H1 (cell line): ENCODE measurements at regions not wholly inside any gene's neighbourhood (a gene's known extent, or its start where the extent isn't known, plus 50 kb on each side); places are given as distances from the start of the nearest gene placed in this dataset.

Experiments used
- CTCF ChIA-PET: fragments of 300-600 bp; sonication (Branson Sonifier 250); formaldehyde crosslinking; loops from one replicate; lab custom pipeline; 2021; ENCODE audit not compliant: partially characterized antibody; lab: Charles Lee
- POLR2A ChIA-PET: fragments of 300-600 bp; sonication (Branson Sonifier 250); formaldehyde crosslinking; loops from one replicate; lab custom pipeline; 2021; ENCODE audit warnings: inconsistent platforms; ENCODE audit not compliant: partially characterized antibody; lab: Charles Lee
- DNase-seq, 2 experiments: peaks; one replicate each; pipeline versions ENCODE4 v3.0.0 to v3.0.0-alpha.2; 2010 to 2022; ENCODE audit warnings: low spot score in 2 of 2, low read depth in 1 of 2, mixed read lengths in 1 of 2
- FAIRE-seq: peaks from 2 replicates; lab custom pipeline; 2011; peaks lifted over from hg19 to GRCh38; lab: Jason Lieb, UNC
- H2AFZ ChIP-seq: 2 replicates; pipeline ENCODE4 v1.8.1; 2012; ENCODE audit warnings: low read length, inconsistent platforms
- H2AK5ac ChIP-seq: 2 replicates; pipeline ENCODE4 v1.6.1; 2013; ENCODE audit warnings: low read depth, low read length
- H2BK120ac ChIP-seq: replicated peaks from 2 replicates; pipeline ENCODE3; 2013; ENCODE audit warnings: low read depth, low read length, inconsistent platforms
- H2BK12ac ChIP-seq: 2 replicates; pipeline ENCODE4 v1.6.1; 2013; ENCODE audit warnings: low read depth, low read length
- H2BK15ac ChIP-seq: 2 replicates; pipeline ENCODE4 v1.6.1; 2013; ENCODE audit warnings: low read length
- H2BK20ac ChIP-seq: 2 replicates; pipeline ENCODE4 v1.6.1; 2013; ENCODE audit warnings: low read length
- H2BK5ac ChIP-seq: 2 replicates; pipeline ENCODE4 v1.6.1; 2013; ENCODE audit warnings: low read depth, low read length
- H3K14ac ChIP-seq: 2 replicates; pipeline ENCODE4 v1.6.1; 2013; ENCODE audit warnings: inconsistent platforms; ENCODE audit not compliant: insufficient read length
- H3K18ac ChIP-seq: 2 replicates; pipeline ENCODE4 v1.6.1; 2013; ENCODE audit warnings: low read length; ENCODE audit errors: extremely low read depth
- H3K23ac ChIP-seq: 2 replicates; pipeline ENCODE4 v1.6.1; 2013; ENCODE audit warnings: inconsistent platforms; ENCODE audit not compliant: insufficient read length
- H3K23me2 ChIP-seq: 2 replicates; pipeline ENCODE4 v1.6.1; 2013; ENCODE audit warnings: low read depth, low read length
- H3K27ac ChIP-seq: 2 replicates; pipeline ENCODE4 v1.6.1; 2011; ENCODE audit warnings: low read depth, low read length, inconsistent platforms
- H3K27me3 ChIP-seq, 4 experiments: replicated peaks in 1 of 4; 1 replicate in 1 of 4; 2 replicates in 3 of 4; pipeline versions ENCODE4 v1.6.1 to v1.8.1; 2011 to 2013; ENCODE audit warnings: low read length in 3 of 4, mild to moderate bottlenecking in 3 of 4, inconsistent platforms in 2 of 4, mixed read lengths in 2 of 4, moderate library complexity in 1 of 4; ENCODE audit not compliant: control insufficient read depth in 3 of 4, insufficient read depth in 3 of 4; ENCODE audit errors: extremely low read depth in 1 of 4
- H3K36me3 ChIP-seq, 4 experiments: 2 replicates each; pipeline versions ENCODE4 v1.6.1 to v1.8.1; 2011 to 2013; ENCODE audit warnings: mild to moderate bottlenecking in 4 of 4, low read length in 3 of 4, moderate library complexity in 2 of 4, control low read depth in 1 of 4, inconsistent platforms in 1 of 4; ENCODE audit not compliant: insufficient read depth in 4 of 4, control insufficient read depth in 2 of 4
- H3K4ac ChIP-seq: replicated peaks from 2 replicates; pipeline ENCODE3; 2013; ENCODE audit warnings: low read length, low read depth, mixed read lengths, inconsistent platforms; ENCODE audit not compliant: insufficient read length
- H3K4me1 ChIP-seq, 4 experiments: replicated peaks in 1 of 4; 1 replicate in 1 of 4; 2 replicates in 3 of 4; pipeline versions ENCODE4 v1.6.1 to v1.8.1; 2011 to 2013; ENCODE audit warnings: low read length in 3 of 4, inconsistent platforms in 2 of 4, mixed read lengths in 1 of 4; ENCODE audit not compliant: insufficient read depth in 4 of 4, control insufficient read depth in 3 of 4
- H3K4me2 ChIP-seq, 2 experiments: 2 replicates each; pipeline versions ENCODE4 v1.6.1 to v1.8.1; 2011 to 2013; ENCODE audit warnings: low read depth in 2 of 2, low read length in 2 of 2, control low read depth in 1 of 2, inconsistent platforms in 1 of 2, mild to moderate bottlenecking in 1 of 2; ENCODE audit not compliant: insufficient read depth in 1 of 2
- H3K4me3 ChIP-seq, 4 experiments: fragments of 200-600, 300-600 bp in 1 of 4; sonication (generic), shearing (Covaris generic), sonication (Bioruptor Twin) in 1 of 4; 2 replicates each; pipeline versions ENCODE4 v1.5.1 to v1.8.1; 2011 to 2016; ENCODE audit warnings: low read length in 4 of 4, low read depth in 3 of 4, control low read depth in 2 of 4, inconsistent platforms in 2 of 4, mild to moderate bottlenecking in 2 of 4, mixed read lengths in 1 of 4, moderate library complexity in 1 of 4; ENCODE audit not compliant: insufficient read depth in 2 of 4; ENCODE audit errors: extremely low read depth in 1 of 4
- H3K56ac ChIP-seq: replicated peaks from 2 replicates; pipeline ENCODE3; 2013; ENCODE audit warnings: low read depth, mild to moderate bottlenecking, mixed read lengths, low read length, inconsistent platforms; ENCODE audit not compliant: insufficient read length
- H3K79me1 ChIP-seq: 2 replicates; pipeline ENCODE4 v1.6.1; 2013; ENCODE audit warnings: low read depth, low read length, control low read depth
- H3K79me2 ChIP-seq, 2 experiments: 2 replicates each; pipeline versions ENCODE4 v1.6.1 to v1.8.1; 2012 to 2013; ENCODE audit warnings: low read length in 2 of 2, mild to moderate bottlenecking in 2 of 2, inconsistent platforms in 1 of 2; ENCODE audit not compliant: insufficient read depth in 2 of 2, control insufficient read depth in 1 of 2
- H3K9ac ChIP-seq, 4 experiments: replicated peaks in 1 of 4; 1 replicate in 1 of 4; 2 replicates in 3 of 4; pipeline versions ENCODE4 v1.6.1 to v1.8.1; 2011 to 2013; ENCODE audit warnings: low read depth in 3 of 4, low read length in 3 of 4, control low read depth in 2 of 4, mild to moderate bottlenecking in 2 of 4, moderate library complexity in 2 of 4, inconsistent platforms in 1 of 4; ENCODE audit errors: extremely low read depth in 1 of 4
- H3K9me3 ChIP-seq, 2 experiments: 2 replicates each; pipeline versions ENCODE4 v1.6.1 to v1.8.1; 2012 to 2013; ENCODE audit warnings: mild to moderate bottlenecking in 2 of 2, moderate library complexity in 2 of 2, control low read depth in 1 of 2, inconsistent platforms in 1 of 2, low read depth in 1 of 2, low read length in 1 of 2, mixed read lengths in 1 of 2; ENCODE audit not compliant: insufficient read depth in 2 of 2
- H4K20me1 ChIP-seq, 2 experiments: replicated peaks in 1 of 2; 2 replicates each; pipeline versions ENCODE3 to v1.8.1; 2011 to 2013; ENCODE audit warnings: inconsistent platforms in 2 of 2, low read length in 2 of 2, mild to moderate bottlenecking in 1 of 2; ENCODE audit not compliant: insufficient read depth in 2 of 2, control insufficient read depth in 1 of 2
- H4K5ac ChIP-seq: 2 replicates; pipeline ENCODE4 v1.6.1; 2013; ENCODE audit warnings: low read length, low read depth, mixed read lengths, inconsistent platforms; ENCODE audit not compliant: insufficient read length
- H4K8ac ChIP-seq: 2 replicates; pipeline ENCODE4 v1.8.0; 2013; ENCODE audit warnings: mild to moderate bottlenecking, moderate library complexity, low read length, inconsistent platforms; ENCODE audit not compliant: insufficient read depth; ENCODE audit errors: extremely low read depth
- H4K91ac ChIP-seq: replicated peaks from 2 replicates; pipeline ENCODE3; 2013; ENCODE audit warnings: low read length, mixed read lengths, inconsistent platforms; ENCODE audit not compliant: insufficient read length
- BCL11A ChIP-seq, 2 experiments: IDR thresholded peaks; one replicate each; pipeline ENCODE4 v1.6.1; 2011; ENCODE audit warnings: low read depth in 2 of 2, low read length in 2 of 2, mild to moderate bottlenecking in 2 of 2
- CEBPB ChIP-seq: IDR thresholded peaks from 2 replicates; pipeline ENCODE4 v1.6.1; 2012; ENCODE audit warnings: low read depth, low read length
- CREB1 ChIP-seq: IDR thresholded peaks from 2 replicates; pipeline ENCODE4 v1.6.1; 2012; ENCODE audit warnings: inconsistent platforms
- CTBP2 ChIP-seq: IDR thresholded peaks from 2 replicates; pipeline ENCODE4 v1.7.0; 2011; ENCODE audit warnings: borderline replicate concordance, mild to moderate bottlenecking, moderate library complexity, mixed read lengths, low read length; ENCODE audit not compliant: insufficient read depth, insufficient read length
- EP300 ChIP-seq, 2 experiments: IDR thresholded peaks; 1 replicate in 1 of 2; 2 replicates in 1 of 2; pipeline ENCODE4 v1.6.1; 2011 to 2012; ENCODE audit warnings: low read depth in 2 of 2, low read length in 2 of 2, mild to moderate bottlenecking in 2 of 2, borderline replicate concordance in 1 of 2, inconsistent platforms in 1 of 2, moderate library complexity in 1 of 2
- GABPA ChIP-seq: IDR thresholded peaks from 2 replicates; pipeline ENCODE4 v1.6.1; 2011; ENCODE audit warnings: mild to moderate bottlenecking, low read length, moderate library complexity, borderline replicate concordance; ENCODE audit not compliant: insufficient read depth
- KDM1A ChIP-seq: fragments of 200-600, 300-600 bp; sonication (generic); IDR thresholded peaks from 2 replicates; pipeline ENCODE4 v1.7.1; 2016; ENCODE audit warnings: mild to moderate bottlenecking, low read length, borderline replicate concordance
- MAFK ChIP-seq: IDR thresholded peaks from 2 replicates; pipeline ENCODE4 v1.6.1; 2012; ENCODE audit warnings: low read depth, mild to moderate bottlenecking, improper control_type of control experiment, low read length
- RFX5 ChIP-seq: IDR thresholded peaks from 2 replicates; pipeline ENCODE4 v1.6.1; 2011; ENCODE audit warnings: low read depth, low read length, improper control_type of control experiment, borderline replicate concordance
- SAP30 ChIP-seq: fragments of 300-600 bp; sonication (generic); IDR thresholded peaks from 2 replicates; pipeline ENCODE4 v1.7.1; 2012; ENCODE audit warnings: low read length, moderate library complexity, mild to moderate bottlenecking, inconsistent platforms; ENCODE audit not compliant: insufficient read depth, insufficient replicate concordance
- SIX5 ChIP-seq: IDR thresholded peaks from 2 replicates; pipeline ENCODE4 v1.6.1; 2011; ENCODE audit warnings: mild to moderate bottlenecking, low read depth, low read length
- TAF1 ChIP-seq: IDR thresholded peaks from 2 replicates; pipeline ENCODE4 v1.6.1; 2011; ENCODE audit warnings: mild to moderate bottlenecking, low read depth, low read length
- TBP ChIP-seq: IDR thresholded peaks from 2 replicates; pipeline ENCODE4 v1.6.1; 2011; ENCODE audit warnings: low read depth, low read length, improper control_type of control experiment
- TCF12 ChIP-seq: IDR thresholded peaks from 2 replicates; pipeline ENCODE4 v1.6.1; 2011; ENCODE audit warnings: low read depth, mild to moderate bottlenecking, low read length
- WGBS, 2 experiments: shearing (Covaris generic) in 1 of 2; methylation state at CpG; one replicate each; pipeline versions ENCODE4 v1.1.6 to v1.1.7; 2013 to 2015; ENCODE audit warnings: low lambda C conversion rate in 2 of 2, mixed read lengths in 2 of 2, inconsistent platforms in 1 of 2, low coverage in 1 of 2, missing lambda C conversion rate in 1 of 2; ENCODE audit not compliant: insufficient replicate concordance in 2 of 2, insufficient coverage in 1 of 2, insufficient read length in 1 of 2; ENCODE audit errors: extremely low coverage in 1 of 2, missing lambda C conversion rate in 1 of 2; 5-methylcytosine and 5-hydroxymethylcytosine counted together

- Histone ChIP-seq H3K4me3 (no peak overlapping the region), H3K4me1 (no peaks in the 10 kb centered on the region), H3K27ac (no peak overlapping the region), H2BK15ac (no peak overlapping the region), H3K27me3 (peaks cover 0 to 2% (median 0%) of the 10 kb centered on the region in 4 experiments; a peak in 1 of 7 replicates), H3K18ac (no peak overlapping the region), H2BK20ac (no peak overlapping the region), H3K4me2 (no peak overlapping the region), H4K5ac (no peak overlapping the region), H3K9me3 (peaks cover 0 to 9% of the 10 kb centered on the region in 2 experiments; a peak in 2 of 4 replicates), H2BK120ac (no peak overlapping the region), H3K9ac (no peak overlapping the region), H2BK12ac (no peak overlapping the region), H4K91ac (no peak overlapping the region), H3K4ac (no peak overlapping the region), H3K56ac (no peak overlapping the region), H3K23ac (no peak overlapping the region), H3K23me2 (no peaks in the 10 kb centered on the region), H4K20me1 (no peaks in the 10 kb centered on the region), H2BK5ac (no peak overlapping the region), H3K14ac (no peak overlapping the region), H3K79me2 (no peaks in the 10 kb centered on the region), H2AK5ac (no peak overlapping the region), H4K8ac (no peak overlapping the region), H3K36me3 (no peaks in the 10 kb centered on the region), H3K79me1 (no peaks in the 10 kb centered on the region), H2AFZ (no peak overlapping the region)
- ChIA-PET POLR2A (no interaction called here), CTCF (interaction anchor here (1.4 kb wide), 1 partner anchor 139 kb away, joined by 7 read pairs; no protein-coding TSS in a partner anchor)
- DNase-seq (no peak), FAIRE-seq (no peak)
- 91% methylated on average over 20 of the region's 32 CpGs; no CpG with 5 or more reads in 1 of the 2 experiments for WGBS, 2 experiments
- TF ChIP-seq KDM1A = no peak
- no peak for TF ChIP-seq SIX5
- TF ChIP-seq SAP30 = no peak
- TF ChIP-seq CEBPB = no peak
- TF ChIP-seq BCL11A (IDR thresholded peaks at IDR 0.05; ENCODE audit: low read depth in 2 of 2, low read length in 2 of 2) = no peak
- no peak for TF ChIP-seq TCF12
- TF ChIP-seq CREB1 = no peak
- TF ChIP-seq EP300 (IDR thresholded peaks at IDR 0.05; ENCODE audit: borderline replicate concordance in 1 of 2, low read depth in 2 of 2, low read length in 2 of 2) = no peak
- TF ChIP-seq TAF1 = no peak
- TF ChIP-seq MAFK = no peak
- TF ChIP-seq CTBP2 = no peak
- no peak for TF ChIP-seq RFX5
- TF ChIP-seq TBP = no peak
- no peak for TF ChIP-seq GABPA
These were observed 84.5 kb upstream of the NKX1-1 start for GRCh38 chr4:1490654-1491327.
